DND-41 (cell line): ENCODE measurements at regions not wholly inside any gene's neighbourhood (a gene's known extent, or its start where the extent isn't known, plus 50 kb on each side); places are given as distances from the start of the nearest gene placed in this dataset.

Experiments
- CTCF ChIP-seq: IDR thresholded peaks from 2 replicates; pipeline ENCODE4 v1.5.1; 2012; ENCODE audit warnings: borderline replicate concordance, low read length, moderate library complexity, mild to moderate bottlenecking; ENCODE audit not compliant: poor library complexity, severe bottlenecking; ENCODE audit errors: extremely low read depth
- EZH2 ChIP-seq: IDR thresholded peaks from 3 replicates; pipeline ENCODE4 v1.6.1; 2012; ENCODE audit warnings: borderline replicate concordance, low read depth, mild to moderate bottlenecking, moderate library complexity, low read length, inconsistent platforms; ENCODE audit not compliant: severe bottlenecking

GRCh38 chr12:102759466-102759865 lies 157.6 kb downstream of the PAH start:
- TF ChIP-seq CTCF (no peak), EZH2 (no peak)
